HG02943 (cell line): ENCODE measurements at regions not wholly inside any gene's neighbourhood (a gene's known extent, or its start where the extent isn't known, plus 50 kb on each side); places are given as distances from the start of the nearest gene placed in this dataset.

ENCODE experiments used
- ATAC-seq: cut with Tn5 transposase; IDR thresholded peaks from one replicate; pipeline ENCODE4 v1.9.1; 2021; ENCODE audit warnings: mild to moderate bottlenecking, low read depth, moderate library complexity; ENCODE audit not compliant: unreplicated experiment

GRCh38 chr5:5623397-5623796 is 200.9 kb downstream of the ICE1 start:
- ATAC-seq = no peak

- no peak for ATAC-seq
Observed at GRCh38 chr5:5622806-5623205, 200.3 kb downstream of the ICE1 start.

- no peak for ATAC-seq
Observed at GRCh38 chr5:5619546-5619945, 197.1 kb downstream of the ICE1 start.

- ATAC-seq = no peak
Observed at GRCh38 chr5:5617024-5617423, 194.5 kb downstream of the ICE1 start.

- no peak for ATAC-seq
Observed at GRCh38 chr5:5616247-5616895, 193.9 kb downstream of the ICE1 start.

- no peak for ATAC-seq
Observed at GRCh38 chr5:5615569-5615968, 193.1 kb downstream of the ICE1 start.

- no peak for ATAC-seq
Observed at GRCh38 chr5:5613261-5613990, 190.9 kb downstream of the ICE1 start.

GRCh38 chr5:5612096-5612495 is 189.6 kb downstream of the ICE1 start:
- no peak for ATAC-seq

GRCh38 chr5:5609935-5610334 is 187.5 kb downstream of the ICE1 start:
- no peak for ATAC-seq

- no peak for ATAC-seq
Observed at GRCh38 chr5:5605170-5605764, 182.8 kb downstream of the ICE1 start.

- ATAC-seq = no peak
Observed at GRCh38 chr5:5602554-5602953, 180.1 kb downstream of the ICE1 start.

GRCh38 chr5:5598547-5599113 is 176.2 kb downstream of the ICE1 start:
- no peak for ATAC-seq

- ATAC-seq = no peak
Observed at GRCh38 chr5:5593391-5593790, 170.9 kb downstream of the ICE1 start.

- no peak for ATAC-seq
Observed at GRCh38 chr5:5592541-5592940, 170.1 kb downstream of the ICE1 start.

GRCh38 chr5:5591567-5591966 is 169.1 kb downstream of the ICE1 start:
- ATAC-seq = no peak

- ATAC-seq = no peak
Observed at GRCh38 chr5:5589857-5590256, 167.4 kb downstream of the ICE1 start.

- no peak for ATAC-seq
Observed at GRCh38 chr5:5588887-5589826, 166.7 kb downstream of the ICE1 start.

- no peak for ATAC-seq
Observed at GRCh38 chr5:5588386-5588785, 165.9 kb downstream of the ICE1 start.

GRCh38 chr5:5587474-5587873 is 165.0 kb downstream of the ICE1 start:
- no peak for ATAC-seq

GRCh38 chr5:5586721-5587120 is 164.2 kb downstream of the ICE1 start:
- no peak for ATAC-seq
